H4 (cell line): ENCODE measurements at regions not wholly inside any gene's neighbourhood (a gene's known extent, or its start where the extent isn't known, plus 50 kb on each side); places are given as distances from the start of the nearest gene placed in this dataset.
"Not testable (repeated sequence)": the region's sequence is repeated elsewhere in the genome, so short reads cannot be mapped to it uniquely, and the experiment has no call there.

Experiments
- DNase-seq: peaks from one replicate; pipeline ENCODE4 v3.0.0-alpha.2; 2015; ENCODE audit warnings: low spot score

GRCh38 chr13:64206430-64207225 is 2791.0 kb upstream of the PCDH20 start:
- DNase-seq: no peak

GRCh38 chr13:64202517-64202916 is 2786.9 kb upstream of the PCDH20 start:
- no peak for DNase-seq

DNA sequence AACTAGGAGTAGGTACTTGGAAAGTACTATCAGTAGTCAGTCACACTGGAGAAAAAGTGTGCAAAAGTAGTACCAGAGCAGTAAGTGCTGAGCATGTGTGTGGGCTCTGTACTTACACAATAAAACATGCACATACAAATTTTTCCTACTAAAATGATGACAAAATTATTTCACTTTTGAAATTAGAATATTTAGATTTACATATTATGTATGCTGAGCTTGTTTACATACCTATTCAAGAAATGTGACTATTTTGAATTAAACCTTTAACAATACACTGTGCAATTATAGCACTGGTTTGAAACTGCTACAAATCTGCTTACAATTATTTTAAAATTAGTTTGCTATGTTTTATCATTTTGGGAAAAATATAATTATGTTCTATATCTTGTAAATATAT is 2781.6 kb upstream of the PCDH20 start:
- DNase-seq: no peak

- DNase-seq: no peak
These were observed 2771.0 kb upstream of the PCDH20 start for GRCh38 chr13:64186503-64187250.

- no peak for DNase-seq
These were observed 2770.4 kb upstream of the PCDH20 start for GRCh38 chr13:64186071-64186470.

GRCh38 chr13:64180756-64181155 is 2765.1 kb upstream of the PCDH20 start:
- no peak for DNase-seq

GRCh38 chr13:64165826-64166225 is 2750.2 kb upstream of the PCDH20 start:
- DNase-seq: no peak

DNA sequence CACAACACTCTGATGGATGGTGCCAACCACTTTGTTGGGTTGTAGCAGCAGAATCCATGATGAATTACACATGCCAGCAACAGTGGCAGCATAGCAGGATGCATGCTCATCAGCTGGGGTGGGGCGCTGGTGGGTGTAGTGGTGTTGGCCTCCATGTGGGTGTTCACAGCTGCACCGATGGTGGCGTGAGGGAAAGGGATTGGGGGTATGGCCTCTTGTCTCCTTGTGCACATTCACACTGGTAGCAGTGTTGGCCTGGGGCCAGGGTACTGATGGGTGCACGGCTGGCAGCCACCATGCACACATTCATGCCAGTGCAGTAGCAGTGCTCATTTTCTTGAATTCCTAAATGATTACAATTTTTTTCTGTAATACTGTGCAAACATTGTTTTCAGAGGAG is 2748.8 kb upstream of the PCDH20 start:
- no peak for DNase-seq

DNA sequence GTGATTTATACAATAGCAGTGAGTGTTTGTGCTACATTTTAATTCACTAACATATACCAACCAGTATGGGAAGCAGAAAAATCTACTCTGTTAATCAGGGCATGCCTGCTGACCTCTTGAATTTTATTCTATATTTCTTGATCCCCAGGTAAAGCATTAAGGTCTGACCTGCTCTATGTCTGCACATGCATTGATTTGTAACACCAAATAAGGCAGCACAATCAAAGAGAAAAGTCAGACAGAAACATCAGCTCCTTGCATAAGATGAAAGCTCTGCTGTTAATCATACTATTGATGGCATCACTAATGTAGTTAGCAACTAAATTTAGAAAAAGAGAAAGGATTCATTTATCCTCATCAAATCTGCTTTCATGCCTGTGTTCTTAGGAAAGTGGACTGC is 2744.8 kb upstream of the PCDH20 start:
- no peak for DNase-seq

DNA sequence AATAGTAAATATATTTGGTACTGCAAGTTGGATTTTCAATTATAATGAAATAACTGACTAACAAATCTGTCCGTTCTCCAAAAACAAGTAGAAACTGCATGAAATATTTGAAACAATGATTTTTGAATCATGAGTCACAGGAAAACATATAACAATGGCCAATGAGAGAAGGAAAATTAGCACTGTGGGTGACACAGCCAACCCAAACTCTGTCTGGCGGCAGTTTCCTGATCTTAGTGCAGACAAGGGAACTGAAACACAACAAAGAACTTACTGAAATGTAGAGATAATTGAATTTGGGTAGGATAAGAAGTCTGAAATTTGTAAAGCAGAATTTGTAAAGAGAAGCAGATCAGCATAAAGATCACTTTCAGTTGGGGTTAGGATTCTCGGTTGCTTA is 2743.3 kb upstream of the PCDH20 start:
- DNase-seq: peak; percentile 2

- DNase-seq: peak; percentile 25
These were observed 2738.9 kb upstream of the PCDH20 start for GRCh38 chr13:64154514-64154913.

DNA sequence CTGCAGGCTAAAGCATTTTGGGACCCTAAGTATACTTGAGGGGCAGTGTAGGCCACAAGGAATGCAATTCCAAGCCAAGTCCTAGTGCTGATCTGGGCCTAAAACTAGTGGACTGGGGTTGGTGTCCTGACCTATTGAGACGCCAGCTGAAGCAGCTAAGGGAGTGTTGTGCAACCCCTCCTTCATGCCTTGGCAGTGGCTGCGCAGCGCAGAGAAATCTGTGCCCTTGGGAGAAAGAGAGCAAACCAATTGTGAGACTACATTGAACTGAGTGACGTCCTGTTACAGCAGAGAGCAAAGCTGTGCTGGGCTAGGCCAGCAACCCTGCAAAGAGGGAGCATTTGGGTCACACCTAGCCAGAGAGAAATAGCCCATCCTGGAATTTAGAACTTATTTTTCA is 2715.0 kb upstream of the PCDH20 start:
- DNase-seq: no peak

DNA sequence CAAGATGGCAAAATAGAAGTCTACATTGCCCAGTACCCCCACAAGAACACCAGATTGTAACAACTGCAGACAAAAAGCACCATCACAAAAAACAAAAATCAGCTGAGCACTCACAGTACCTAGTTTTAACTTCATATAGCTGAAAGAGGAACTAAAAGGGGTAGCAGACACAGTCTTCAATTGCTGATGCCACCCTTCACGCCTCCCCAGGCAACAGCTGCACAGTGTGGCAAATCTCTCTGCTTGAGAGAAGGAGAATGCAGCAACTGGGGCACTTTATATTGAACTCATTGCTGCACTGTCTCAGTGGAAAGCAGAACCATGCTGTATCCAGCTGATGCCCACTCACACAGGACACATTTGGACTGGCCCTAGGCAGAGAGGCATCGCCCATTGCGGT is 2714.5 kb upstream of the PCDH20 start:
- no peak for DNase-seq

GRCh38 chr13:64127856-64128255 is 2712.2 kb upstream of the PCDH20 start:
- no peak for DNase-seq

- no peak for DNase-seq
These were observed 2711.5 kb upstream of the PCDH20 start for GRCh38 chr13:64127192-64127591.

DNA sequence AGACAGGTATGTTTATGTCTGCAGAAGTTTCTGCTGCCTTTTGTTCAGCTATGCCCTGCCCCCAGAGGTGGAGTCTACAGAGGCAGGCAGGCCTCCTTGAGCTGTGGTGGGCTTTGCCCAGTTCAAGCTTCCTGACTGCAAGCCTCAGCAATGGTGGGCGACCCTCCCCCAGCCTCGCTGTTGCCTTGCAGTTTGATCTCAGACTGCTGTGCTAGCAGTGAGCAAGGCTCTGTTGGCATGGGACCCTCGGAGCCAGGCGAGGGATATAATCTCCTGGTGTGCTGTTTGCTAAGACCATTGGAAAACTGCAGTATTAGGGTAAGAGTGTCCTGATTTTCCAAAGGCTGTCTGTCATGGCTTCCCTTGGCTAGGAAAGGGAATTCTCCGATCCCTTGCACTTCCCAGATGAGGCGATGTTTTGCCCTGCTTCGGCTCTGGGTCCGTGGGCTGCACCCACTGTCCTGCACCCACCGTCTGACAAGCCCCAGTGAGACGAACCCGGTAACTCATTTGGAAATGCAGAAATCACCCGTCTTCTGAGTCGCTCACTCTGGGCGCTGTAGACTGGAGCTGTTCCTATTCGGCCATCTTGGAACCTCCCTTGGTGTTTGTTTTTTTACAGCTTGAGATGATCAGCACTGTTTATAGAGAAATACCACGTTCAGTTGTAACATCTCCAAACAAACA is 2705.5 kb upstream of the PCDH20 start:
- not testable (repeated sequence) for DNase-seq

- no peak for DNase-seq
These were observed 2684.3 kb upstream of the PCDH20 start for GRCh38 chr13:64099994-64100393.

DNA sequence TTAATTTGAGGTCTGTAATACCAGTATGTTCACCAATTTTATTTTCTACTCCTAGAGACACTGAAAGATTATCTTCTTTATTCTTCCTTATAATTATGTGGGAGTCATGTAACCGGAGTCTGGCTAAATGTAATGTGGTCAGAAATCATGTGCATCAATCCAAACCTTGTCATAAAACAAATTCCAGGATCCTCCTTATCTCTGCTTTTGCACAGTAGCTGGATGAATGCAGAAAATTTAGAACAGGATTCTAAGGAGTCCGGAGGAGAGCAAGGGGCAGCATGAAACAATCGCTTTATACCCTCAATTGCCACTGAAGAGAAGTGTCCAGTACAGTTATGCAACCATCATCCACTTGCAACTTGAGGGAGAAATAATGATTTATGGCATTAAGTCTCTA is 2674.7 kb upstream of the PCDH20 start:
- DNase-seq: no peak

- DNase-seq: no peak
These were observed 2672.8 kb upstream of the PCDH20 start for GRCh38 chr13:64088491-64088890.

GRCh38 chr13:64087624-64088023 is 2672.0 kb upstream of the PCDH20 start:
- DNase-seq: no peak

DNA sequence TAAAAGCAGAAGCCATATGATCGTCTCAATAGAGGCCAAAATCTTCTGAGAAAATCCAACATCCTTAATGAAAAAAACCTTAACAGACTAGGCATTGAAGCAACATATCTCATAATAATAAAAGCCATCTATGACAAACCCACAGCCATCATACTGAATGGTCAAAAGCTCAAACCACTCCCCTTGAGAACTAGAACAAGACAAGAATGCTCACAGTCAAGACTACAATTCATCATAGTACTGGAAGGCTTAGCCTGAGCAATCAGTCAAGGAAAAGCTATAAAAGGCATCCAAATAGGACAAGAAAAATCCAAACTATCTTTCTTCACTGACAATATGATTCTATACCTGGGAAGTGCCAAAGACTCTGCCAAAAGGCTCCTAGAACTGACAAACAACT is 2668.2 kb upstream of the PCDH20 start:
- DNase-seq: no peak

DNA sequence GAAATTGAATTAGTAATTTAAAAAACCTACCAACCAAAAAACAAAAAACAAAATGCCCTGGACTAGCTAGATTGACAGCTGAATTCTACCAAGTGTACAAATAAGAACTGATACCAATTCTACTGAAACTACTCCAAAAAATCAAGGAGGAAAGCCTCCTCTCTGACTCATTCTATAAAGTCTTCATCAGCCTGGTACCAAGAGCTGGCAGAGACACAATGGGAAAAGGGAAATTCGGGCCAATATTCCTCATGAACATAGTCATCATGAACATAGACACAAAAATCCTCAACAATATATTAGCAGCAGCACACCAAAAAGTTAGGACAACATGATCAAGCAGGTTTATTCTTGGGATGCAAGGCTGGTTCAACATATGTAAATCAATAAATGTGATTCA is 2667.7 kb upstream of the PCDH20 start:
- DNase-seq: no peak

DNA sequence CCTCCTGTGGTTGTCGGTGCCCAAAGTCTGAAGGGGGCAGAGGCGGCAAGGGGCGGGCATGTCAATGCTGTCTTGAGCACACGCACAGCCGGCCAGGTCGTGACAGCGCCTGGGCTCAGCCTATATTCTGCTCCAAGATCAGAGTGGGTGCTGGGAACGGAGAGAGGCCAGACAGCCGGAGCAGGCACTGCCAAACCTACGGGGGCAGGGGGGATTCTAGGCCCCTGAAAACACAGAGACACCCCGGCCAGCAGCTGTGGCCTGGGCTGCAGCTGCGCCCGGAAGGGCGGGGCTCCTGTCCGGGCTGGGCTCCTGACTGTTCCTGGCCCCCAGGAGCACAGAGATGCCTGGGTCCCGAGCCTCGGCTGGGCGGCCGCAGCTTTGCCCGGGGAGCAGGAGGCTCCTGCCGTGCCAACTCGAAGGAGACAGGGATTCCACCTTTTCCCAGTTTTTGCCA is 2662.9 kb upstream of the PCDH20 start:
- DNase-seq: no peak
